ENCODE measurements at regions not wholly inside any gene's neighbourhood (a gene's known extent, or its start where the extent isn't known, plus 50 kb on each side); places are given as distances from the start of the nearest gene placed in this dataset.

- Histone ChIP-seq H3K36me3 (ENCODE audit: control insufficient read depth, insufficient read depth, low read length) (no peaks in the 10 kb centered on the region), H3K27me3 (ENCODE audit: control insufficient read depth, insufficient read depth, low read length) (no peaks in the 10 kb centered on the region), H3K4me3 (ENCODE audit: low read depth, low read length) (no peak overlapping the region)
- TF ChIP-seq CTCF (IDR thresholded peaks at IDR 0.05; ENCODE audit: insufficient read depth, low read length, poor library complexity, severe bottlenecking) = no peak
- DNase-seq (ENCODE audit: low read depth) = no peak
These were observed 389.4 kb downstream of the NPIPA8 start for GRCh38 chr16:17947165-17947564.

GRCh38 chr16:17945080-17945601, 391.4 kb downstream of the NPIPA8 start:
- no peaks in the 10 kb centered on the region for H3K36me3 ChIP-seq (ENCODE audit: control insufficient read depth, insufficient read depth, low read length)
- no peaks in the 10 kb centered on the region for H3K27me3 ChIP-seq (ENCODE audit: control insufficient read depth, insufficient read depth, low read length)
- no peak for DNase-seq (ENCODE audit: low read depth)
- no peak overlapping the region for H3K4me3 ChIP-seq (ENCODE audit: low read depth, low read length)
- no peak for TF ChIP-seq CTCF (IDR thresholded peaks at IDR 0.05; ENCODE audit: insufficient read depth, low read length, poor library complexity, severe bottlenecking)

GRCh38 chr16:17944345-17944744, 392.2 kb downstream of the NPIPA8 start:
- no peak for TF ChIP-seq CTCF (IDR thresholded peaks at IDR 0.05; ENCODE audit: insufficient read depth, low read length, poor library complexity, severe bottlenecking)
- no peaks in the 10 kb centered on the region for H3K27me3 ChIP-seq (ENCODE audit: control insufficient read depth, insufficient read depth, low read length)
- no peak for DNase-seq (ENCODE audit: low read depth)
- no peaks in the 10 kb centered on the region for H3K36me3 ChIP-seq (ENCODE audit: control insufficient read depth, insufficient read depth, low read length)
- H3K4me3 ChIP-seq (ENCODE audit: low read depth, low read length) = no peak overlapping the region

GRCh38 chr16:17942067-17942466, 394.5 kb downstream of the NPIPA8 start:
- TF ChIP-seq CTCF (IDR thresholded peaks at IDR 0.05; ENCODE audit: insufficient read depth, low read length, poor library complexity, severe bottlenecking) = no peak
- Histone ChIP-seq H3K4me3 (ENCODE audit: low read depth, low read length) (no peak overlapping the region), H3K36me3 (ENCODE audit: control insufficient read depth, insufficient read depth, low read length) (no peaks in the 10 kb centered on the region), H3K27me3 (ENCODE audit: control insufficient read depth, insufficient read depth, low read length) (no peaks in the 10 kb centered on the region)
- DNase-seq (ENCODE audit: low read depth) = no peak

GRCh38 chr16:17940584-17941364, 395.8 kb downstream of the NPIPA8 start:
- TF ChIP-seq CTCF (IDR thresholded peaks at IDR 0.05; ENCODE audit: insufficient read depth, low read length, poor library complexity, severe bottlenecking) = no peak
- no peak for DNase-seq (ENCODE audit: low read depth)
- Histone ChIP-seq H3K36me3 (ENCODE audit: control insufficient read depth, insufficient read depth, low read length) (no peaks in the 10 kb centered on the region), H3K27me3 (ENCODE audit: control insufficient read depth, insufficient read depth, low read length) (no peaks in the 10 kb centered on the region), H3K4me3 (ENCODE audit: low read depth, low read length) (no peak overlapping the region)

- TF ChIP-seq CTCF (IDR thresholded peaks at IDR 0.05; ENCODE audit: insufficient read depth, low read length, poor library complexity, severe bottlenecking) = no peak
These were observed 396.8 kb downstream of the NPIPA8 start for GRCh38 chr16:17939723-17940122.

More at GRCh38 chr16:17939723-17940122, 396.8 kb downstream of the NPIPA8 start:
- no peak for DNase-seq (ENCODE audit: low read depth)
- Histone ChIP-seq H3K36me3 (ENCODE audit: control insufficient read depth, insufficient read depth, low read length) (no peaks in the 10 kb centered on the region), H3K27me3 (ENCODE audit: control insufficient read depth, insufficient read depth, low read length) (no peaks in the 10 kb centered on the region), H3K4me3 (ENCODE audit: low read depth, low read length) (no peak overlapping the region)
